Spleen (tissue), 11 donors: ENCODE measurements at regions not wholly inside any gene's neighbourhood (a gene's known extent, or its start where the extent isn't known, plus 50 kb on each side); places are given as distances from the start of the nearest gene placed in this dataset.

ENCODE experiments used
- DNase-seq: peaks from one replicate; pipeline ENCODE4 v3.0.0-alpha.2; 2020
- H3K27ac ChIP-seq, 8 donors: fragments of 200-600 bp; sonication (generic) in 7 of 8; 1 replicate in 4 of 8; 2 replicates in 4 of 8; pipeline versions ENCODE4 v1.5.0 to v1.8.0; 2016 to 2021; ENCODE audit warnings: inconsistent platforms in 4 of 8, mild to moderate bottlenecking in 4 of 8, moderate library complexity in 1 of 8
- H3K27me3 ChIP-seq, 7 donors: fragments of 200-600 bp; sonication (generic) in 6 of 7; replicated peaks in 1 of 7; 1 replicate in 4 of 7; 2 replicates in 3 of 7; pipeline versions ENCODE4 v1.5.0 to v1.8.0; 2016 to 2021; ENCODE audit warnings: inconsistent platforms in 3 of 7, mild to moderate bottlenecking in 1 of 7
- H3K36me3 ChIP-seq, 6 donors: fragments of 200-600 bp; sonication (generic) in 5 of 6; 1 replicate in 4 of 6; 2 replicates in 2 of 6; pipeline versions ENCODE4 v1.5.0 to v1.8.0; 2016 to 2021; ENCODE audit warnings: inconsistent platforms in 2 of 6
- H3K4me1 ChIP-seq, 6 donors: fragments of 200-600 bp; sonication (generic) in 5 of 6; 1 replicate in 3 of 6; 2 replicates in 3 of 6; pipeline versions ENCODE4 v1.5.0 to v1.8.0; 2016 to 2021; ENCODE audit warnings: inconsistent platforms in 3 of 6
- H3K4me3 ChIP-seq, 8 donors: fragments of 200-600 bp; sonication (generic) in 7 of 8; 1 replicate in 4 of 8; 2 replicates in 4 of 8; pipeline versions ENCODE4 v1.5.0 to v1.8.0; 2016 to 2021; ENCODE audit warnings: inconsistent platforms in 4 of 8, mild to moderate bottlenecking in 4 of 8, moderate library complexity in 2 of 8
- H3K9me3 ChIP-seq, 8 donors: fragments of 200-600 bp; sonication (generic) in 7 of 8; 1 replicate in 4 of 8; 2 replicates in 4 of 8; pipeline versions ENCODE4 v1.5.0 to v1.8.0; 2016 to 2021; ENCODE audit warnings: inconsistent platforms in 4 of 8
- POLR2A ChIP-seq, 3 donors: fragments of 450-650 bp; IDR thresholded peaks; one replicate each; pipeline ENCODE4 v1.5.1; 2017; ENCODE audit warnings: antibody characterized with exemption in 3 of 3, mild to moderate bottlenecking in 1 of 3
- POLR2AphosphoS5 ChIP-seq, 3 donors: sonication (generic); formaldehyde crosslinking; IDR thresholded peaks; one replicate each; pipeline ENCODE4 v1.5.1; 2017; ENCODE audit warnings: antibody characterized with exemption in 3 of 3
- WGBS, 5 donors: extraction: QIAGEN DNeasy Blood & Tissue Kit in 3 of 5; methylation state at CpG; one replicate each; pipeline versions ENCODE4 v1.1.5 to v1.1.7; 2013 to 2018; 5-methylcytosine and 5-hydroxymethylcytosine counted together
- intact Hi-C: fragments of 100-400 bp; cut with DNase I; formaldehyde crosslinking; loops from one replicate; pipeline ENCODE4 v1.15.0; 2023; ENCODE audit warnings: low total_unique reads
- TF ChIP-seq, protein P1 (sequence below), 11 experiments: fragments of 200-600 bp in 7 of 11; fragments of 450-650 bp in 4 of 11; sonication (generic) in 4 of 11; IDR thresholded peaks in 8 of 11; conservative IDR thresholded peaks in 3 of 11; 1 replicate in 7 of 11; 2 replicates in 4 of 11; pipeline versions ENCODE4 v1.4.0 to v1.8.0; 2016 to 2021; ENCODE audit warnings: antibody characterized with exemption in 11 of 11, inconsistent platforms in 4 of 11, mild to moderate bottlenecking in 1 of 11
- donor health status: healthy with polysubstance abuse.
- donor health status: DM: no; HTN: no; CAD: no; lungs with moderate emphysema.
- donor health status: DM: no; HTN: no; CAD: no.
- donor health status: Bipolar disorder and iron deficiency.
- donor health status: healthy.
- donor health status: DM: no; HTN: no; CAD: no.
- donor health status: DM: yes; HTN: yes; CAD: no.

GRCh38 chrX:14291666-14292500 lies 237.5 kb upstream of the GLRA2 start:
- H3K27me3 ChIP-seq: no peaks in the 10 kb centered on the region

DNA sequence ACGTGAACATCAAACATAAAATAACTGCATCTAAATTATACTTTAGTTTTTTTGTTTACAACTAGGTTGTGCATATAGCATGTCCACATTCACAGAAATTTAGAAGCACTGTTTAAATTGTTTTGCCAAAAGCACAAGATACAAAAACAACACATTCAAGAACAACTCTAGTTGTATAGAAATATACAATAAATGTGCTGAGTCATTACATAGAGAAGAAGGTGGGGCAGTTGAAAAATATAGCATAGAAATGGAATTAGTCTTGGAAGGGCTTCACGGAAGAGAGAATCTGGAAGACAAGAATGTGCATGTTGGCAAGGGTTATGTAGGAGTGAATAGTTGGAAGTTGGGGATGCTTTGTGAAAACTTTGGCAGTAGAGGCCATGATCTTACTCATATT lies 239.0 kb upstream of the GLRA2 start:
- H3K4me3 ChIP-seq: no peak overlapping the region
- H3K27ac ChIP-seq: no peak overlapping the region
- intact Hi-C loops: no loop called here
- WGBS, 5 donors: 78 to 88% (median 87%) methylated on average over 2 of the region's 2 CpGs
- H3K4me1 ChIP-seq: no peaks in the 10 kb centered on the region
- peaks cover 0 to 3% (median 0%) of the 10 kb centered on the region in 8 donors for H3K9me3 ChIP-seq
- no peaks in the 10 kb centered on the region for H3K36me3 ChIP-seq
- DNase-seq: no peak
- TF ChIP-seq, protein P1, sequence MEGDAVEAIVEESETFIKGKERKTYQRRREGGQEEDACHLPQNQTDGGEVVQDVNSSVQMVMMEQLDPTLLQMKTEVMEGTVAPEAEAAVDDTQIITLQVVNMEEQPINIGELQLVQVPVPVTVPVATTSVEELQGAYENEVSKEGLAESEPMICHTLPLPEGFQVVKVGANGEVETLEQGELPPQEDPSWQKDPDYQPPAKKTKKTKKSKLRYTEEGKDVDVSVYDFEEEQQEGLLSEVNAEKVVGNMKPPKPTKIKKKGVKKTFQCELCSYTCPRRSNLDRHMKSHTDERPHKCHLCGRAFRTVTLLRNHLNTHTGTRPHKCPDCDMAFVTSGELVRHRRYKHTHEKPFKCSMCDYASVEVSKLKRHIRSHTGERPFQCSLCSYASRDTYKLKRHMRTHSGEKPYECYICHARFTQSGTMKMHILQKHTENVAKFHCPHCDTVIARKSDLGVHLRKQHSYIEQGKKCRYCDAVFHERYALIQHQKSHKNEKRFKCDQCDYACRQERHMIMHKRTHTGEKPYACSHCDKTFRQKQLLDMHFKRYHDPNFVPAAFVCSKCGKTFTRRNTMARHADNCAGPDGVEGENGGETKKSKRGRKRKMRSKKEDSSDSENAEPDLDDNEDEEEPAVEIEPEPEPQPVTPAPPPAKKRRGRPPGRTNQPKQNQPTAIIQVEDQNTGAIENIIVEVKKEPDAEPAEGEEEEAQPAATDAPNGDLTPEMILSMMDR (IDR thresholded peaks at IDR 0.05 in 8 of 11, conservative IDR thresholded peaks at IDR 0.05 in 3 of 11): no peak
- TF ChIP-seq POLR2AphosphoS5 (IDR thresholded peaks at IDR 0.05) (no peak), POLR2A (IDR thresholded peaks at IDR 0.05) (no peak)
- no peaks in the 10 kb centered on the region for H3K27me3 ChIP-seq

More at GRCh38 chrX:14291666-14292500, 237.5 kb upstream of the GLRA2 start:
- Histone ChIP-seq H3K27ac (no peak overlapping the region), H3K4me3 (no peak overlapping the region), H3K9me3 (peaks cover 0 to 3% (median 0%) of the 10 kb centered on the region in 8 donors), H3K36me3 (no peaks in the 10 kb centered on the region), H3K4me1 (no peaks in the 10 kb centered on the region)
- WGBS, 5 donors: 60 to 64% (median 61%) methylated on average over 8 to 10 of the region's 10 CpGs
- no peak for DNase-seq
- intact Hi-C loops: no loop called here
- TF ChIP-seq POLR2A (IDR thresholded peaks at IDR 0.05) (no peak), POLR2AphosphoS5 (IDR thresholded peaks at IDR 0.05) (no peak)
- TF ChIP-seq, protein P1 (IDR thresholded peaks at IDR 0.05 in 8 of 11, conservative IDR thresholded peaks at IDR 0.05 in 3 of 11): no peak

DNA sequence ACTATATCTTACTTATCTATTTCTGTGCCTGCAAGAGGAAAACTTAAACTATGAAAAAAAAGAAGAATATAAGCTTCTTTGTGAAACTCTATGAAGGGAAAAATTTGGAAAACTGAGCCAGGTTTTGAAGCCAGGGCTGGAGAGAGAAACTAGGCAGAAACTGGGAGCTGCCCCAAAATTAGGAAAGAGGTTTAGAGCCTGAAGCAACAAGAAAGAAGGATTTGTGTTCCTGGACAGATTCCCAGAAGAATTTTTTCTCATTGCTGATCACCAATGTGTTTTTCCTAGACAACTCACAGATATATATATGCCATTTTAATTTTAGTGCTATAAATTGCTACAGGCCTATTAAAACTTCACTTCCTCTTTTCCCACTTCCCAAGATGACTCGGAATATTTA lies 245.0 kb upstream of the GEMIN8 start:
- no peak overlapping the region for H3K4me3 ChIP-seq
- 50 to 78% (median 63%) methylated on average over 1 of the region's 1 CpG for WGBS, 5 donors
- TF ChIP-seq POLR2AphosphoS5 (IDR thresholded peaks at IDR 0.05): no peak
- TF ChIP-seq POLR2A (IDR thresholded peaks at IDR 0.05): no peak
- TF ChIP-seq, protein P1 (IDR thresholded peaks at IDR 0.05 in 8 of 11, conservative IDR thresholded peaks at IDR 0.05 in 3 of 11): no peak
- H3K27ac ChIP-seq: no peak overlapping the region
- no peaks in the 10 kb centered on the region for H3K27me3 ChIP-seq
- DNase-seq: no peak
- intact Hi-C loops: no loop called here
- H3K36me3 ChIP-seq: no peaks in the 10 kb centered on the region
- H3K9me3 ChIP-seq: peaks cover 0 to 14% (median 0%) of the 10 kb centered on the region in 8 donors
- no peaks in the 10 kb centered on the region for H3K4me1 ChIP-seq

- Histone ChIP-seq H3K36me3 (no peaks in the 10 kb centered on the region), H3K4me3 (no peak overlapping the region), H3K4me1 (no peaks in the 10 kb centered on the region), H3K27me3 (no peaks in the 10 kb centered on the region), H3K9me3 (no peaks in the 10 kb centered on the region), H3K27ac (no peak overlapping the region)
- no peak for DNase-seq
- TF ChIP-seq, protein P1 (IDR thresholded peaks at IDR 0.05 in 8 of 11, conservative IDR thresholded peaks at IDR 0.05 in 3 of 11): no peak
- no peak for TF ChIP-seq POLR2AphosphoS5 (IDR thresholded peaks at IDR 0.05)
- TF ChIP-seq POLR2A (IDR thresholded peaks at IDR 0.05): no peak
- intact Hi-C loops: no loop called here
Observed at GRCh38 chrX:14267216-14267615, 237.5 kb upstream of the GEMIN8 start.
